ENCODE measurements at regions not wholly inside any gene's neighbourhood (a gene's known extent, or its start where the extent isn't known, plus 50 kb on each side); places are given as distances from the start of the nearest gene placed in this dataset.
A peak's percentile ranks its signal among the peaks of the same experiment; 100 is the strongest.

- no peak for DNase-seq
Measured at GRCh38 chr11:93080146-93080759, 110.8 kb downstream of the MTNR1B start.

- no peak for DNase-seq
Measured at GRCh38 chr11:93081694-93082093, 112.2 kb downstream of the MTNR1B start.

DNA sequence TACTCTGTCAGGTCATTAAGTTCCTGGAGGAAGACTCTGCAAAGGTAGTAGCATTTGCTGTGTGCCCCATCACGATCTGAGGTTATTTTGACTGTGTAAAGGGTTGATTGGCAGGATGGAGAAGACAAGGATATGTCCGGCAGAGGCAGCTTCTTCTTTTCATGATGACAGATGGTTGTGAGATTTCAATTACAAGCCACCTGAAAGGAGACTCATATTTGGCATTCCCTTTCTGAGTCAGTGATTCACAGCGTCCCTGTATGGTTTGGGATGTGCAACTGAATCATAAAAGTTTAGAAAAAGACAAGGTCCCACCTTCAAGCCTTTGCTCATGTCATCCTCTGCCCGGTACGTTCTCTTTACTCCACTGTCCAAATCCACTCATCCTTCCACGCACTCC is 113.4 kb downstream of the MTNR1B start:
- no peak for DNase-seq

DNA sequence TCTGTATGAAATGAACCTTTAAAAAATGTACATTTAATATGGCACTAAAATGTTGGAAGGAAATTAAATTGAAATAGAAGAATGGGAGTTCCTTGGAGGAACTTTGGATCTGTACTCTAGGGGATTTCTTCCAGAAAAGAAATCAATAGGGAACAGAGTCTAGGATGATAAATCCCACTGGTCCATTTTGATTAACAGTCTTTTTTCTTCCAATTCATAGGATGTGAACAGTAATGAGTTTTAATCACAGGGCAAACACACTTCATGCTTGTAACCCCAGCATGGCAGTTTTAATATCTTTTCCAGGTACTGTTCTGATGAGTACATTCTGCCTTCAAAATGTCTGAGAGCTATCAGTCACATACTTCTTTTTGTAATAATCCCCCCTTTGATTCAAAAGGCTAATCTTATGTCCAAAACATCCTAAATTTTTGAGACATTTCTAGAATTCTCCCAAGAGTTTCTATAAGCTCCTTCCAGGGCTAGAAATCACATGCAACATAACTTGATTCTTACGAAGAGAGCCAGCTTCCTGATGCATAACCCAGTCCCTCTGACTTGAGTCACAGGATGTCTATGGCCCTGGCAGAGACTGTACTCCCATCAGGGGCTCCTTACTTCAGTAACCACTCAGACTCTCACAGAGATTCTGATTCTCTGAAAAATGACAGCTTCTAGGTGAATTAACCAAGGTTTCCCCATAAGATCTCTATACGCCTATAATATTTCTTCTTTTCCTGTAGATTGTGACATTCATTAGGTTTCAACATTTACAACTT is 112.9 kb downstream of the SLC36A4 start:
- peak; percentile 21 to 78 for DNase-seq

- peak; percentile 66 to 83 for DNase-seq
Measured at GRCh38 chr11:93089474-93090102, 108.2 kb downstream of the SLC36A4 start.

Data from inflammatory macrophage treated with lipopolysaccharide for 1 hour (primary cell).